ENCODE measurements at regions not wholly inside any gene's neighbourhood (a gene's known extent, or its start where the extent isn't known, plus 50 kb on each side); places are given as distances from the start of the nearest gene placed in this dataset.
A peak's percentile ranks its signal among the peaks of the same experiment; 100 is the strongest.
"Not testable (repeated sequence)": the region's sequence is repeated elsewhere in the genome, so short reads cannot be mapped to it uniquely, and the experiment has no call there.

GRCh38 chr2:129008881-129009554 lies 690.4 kb upstream of the HS6ST1 start:
- no peaks in the 10 kb centered on the region for H3K4me1 Mint-ChIP-seq
- no peak overlapping the region for H3K27ac Mint-ChIP-seq
- ATAC-seq, result no peak

GRCh38 chr2:129009555-129010146 lies 691.0 kb upstream of the HS6ST1 start:
- no peaks in the 10 kb centered on the region for H3K4me1 Mint-ChIP-seq
- peaks cover 3% of the 10 kb centered on the region for H3K9me3 Mint-ChIP-seq
- H3K27ac Mint-ChIP-seq, result no peak overlapping the region
- DNase-seq (ENCODE audit: low spot score in 2 of 2) (no peak), ATAC-seq (no peak)
- no peak overlapping the region for H3K4me3 Mint-ChIP-seq
- no peaks in the 10 kb centered on the region for H3K36me3 Mint-ChIP-seq

More at GRCh38 chr2:129008881-129009554, 690.4 kb upstream of the HS6ST1 start:
- no peak for DNase-seq (ENCODE audit: low spot score in 2 of 2)
- no peak overlapping the region for H3K4me3 Mint-ChIP-seq
- H3K9me3 Mint-ChIP-seq, result peaks cover 3% of the 10 kb centered on the region
- H3K36me3 Mint-ChIP-seq, result no peaks in the 10 kb centered on the region

GRCh38 chr2:129010262-129010661 lies 691.6 kb upstream of the HS6ST1 start:
- H3K27ac Mint-ChIP-seq, result no peak overlapping the region
- no peaks in the 10 kb centered on the region for H3K36me3 Mint-ChIP-seq
- DNase-seq (ENCODE audit: low spot score in 2 of 2) (no peak), ATAC-seq (no peak)
- H3K4me1 Mint-ChIP-seq, result no peaks in the 10 kb centered on the region
- H3K4me3 Mint-ChIP-seq, result no peak overlapping the region
- H3K9me3 Mint-ChIP-seq, result peaks cover 3% of the 10 kb centered on the region

- H3K27ac Mint-ChIP-seq, result no peak overlapping the region
- DNase-seq (ENCODE audit: low spot score in 2 of 2), result no peak
- H3K36me3 Mint-ChIP-seq, result no peaks in the 10 kb centered on the region
- H3K4me3 Mint-ChIP-seq, result no peak overlapping the region
- peak; percentile 46 for ATAC-seq
- H3K4me1 Mint-ChIP-seq, result no peaks in the 10 kb centered on the region
- H3K9me3 Mint-ChIP-seq, result peaks cover 3% of the 10 kb centered on the region
These were observed 692.9 kb upstream of the HS6ST1 start for GRCh38 chr2:129011466-129012061.

GRCh38 chr2:129014432-129014831 lies 695.8 kb upstream of the HS6ST1 start:
- no peak overlapping the region for H3K4me3 Mint-ChIP-seq
- DNase-seq (ENCODE audit: low spot score in 2 of 2) (no peak), ATAC-seq (no peak)

GRCh38 chr2:129015397-129016285 lies 697.0 kb upstream of the HS6ST1 start:
- Mint-ChIP-seq H3K36me3 (no peaks in the 10 kb centered on the region), H3K4me1 (no peaks in the 10 kb centered on the region), H3K9me3 (peaks cover 3% of the 10 kb centered on the region), H3K27ac (no peak overlapping the region), H3K4me3 (no peak overlapping the region)
- DNase-seq (ENCODE audit: low spot score in 2 of 2) (no peak), ATAC-seq (no peak)

More at GRCh38 chr2:129014432-129014831, 695.8 kb upstream of the HS6ST1 start:
- Mint-ChIP-seq H3K27ac (no peak overlapping the region), H3K9me3 (peaks cover 3% of the 10 kb centered on the region), H3K36me3 (no peaks in the 10 kb centered on the region), H3K4me1 (no peaks in the 10 kb centered on the region)

- no peaks in the 10 kb centered on the region for H3K9me3 Mint-ChIP-seq
- H3K4me3 Mint-ChIP-seq, result no peak overlapping the region
- no peak overlapping the region for H3K27ac Mint-ChIP-seq
- no peak for ATAC-seq
- no peaks in the 10 kb centered on the region for H3K4me1 Mint-ChIP-seq
- H3K36me3 Mint-ChIP-seq, result no peaks in the 10 kb centered on the region
- DNase-seq (ENCODE audit: low spot score in 2 of 2), result no peak
These were observed 698.3 kb upstream of the HS6ST1 start for GRCh38 chr2:129016972-129017371.

GRCh38 chr2:129024796-129025195 lies 706.1 kb upstream of the HS6ST1 start:
- Mint-ChIP-seq H3K4me3 (no peak overlapping the region), H3K4me1 (no peaks in the 10 kb centered on the region), H3K9me3 (peaks cover 6% of the 10 kb centered on the region), H3K27ac (no peak overlapping the region), H3K36me3 (no peaks in the 10 kb centered on the region)
- no peak for DNase-seq (ENCODE audit: low spot score in 2 of 2)
- ATAC-seq, result no peak

- H3K27ac Mint-ChIP-seq, result no peak overlapping the region
- DNase-seq (ENCODE audit: low spot score in 2 of 2) (no peak), ATAC-seq (no peak)
These were observed 717.3 kb upstream of the HS6ST1 start for GRCh38 chr2:129035992-129036391.

GRCh38 chr2:129043677-129044076 lies 725.0 kb upstream of the HS6ST1 start:
- H3K36me3 Mint-ChIP-seq; H3K4me1 Mint-ChIP-seq; H3K9me3 Mint-ChIP-seq; H3K4me3 Mint-ChIP-seq; ATAC-seq; DNase-seq (ENCODE audit: low spot score in 2 of 2); H3K27ac Mint-ChIP-seq: not testable (repeated sequence)

More at GRCh38 chr2:129035992-129036391, 717.3 kb upstream of the HS6ST1 start:
- Mint-ChIP-seq H3K4me3 (no peak overlapping the region), H3K9me3 (peaks cover 8% of the 10 kb centered on the region), H3K4me1 (no peaks in the 10 kb centered on the region), H3K36me3 (no peaks in the 10 kb centered on the region)

GRCh38 chr2:129046475-129046874 lies 727.8 kb upstream of the HS6ST1 start:
- H3K4me3 Mint-ChIP-seq; H3K36me3 Mint-ChIP-seq; H3K27ac Mint-ChIP-seq; H3K9me3 Mint-ChIP-seq; DNase-seq (ENCODE audit: low spot score in 2 of 2); ATAC-seq; H3K4me1 Mint-ChIP-seq: not testable (repeated sequence)

GRCh38 chr2:129050101-129050500 lies 731.4 kb upstream of the HS6ST1 start:
- Mint-ChIP-seq H3K9me3 (no peaks in the 10 kb centered on the region), H3K36me3 (no peaks in the 10 kb centered on the region), H3K27ac (no peak overlapping the region), H3K4me3 (no peak overlapping the region), H3K4me1 (no peaks in the 10 kb centered on the region)
- DNase-seq (ENCODE audit: low spot score in 2 of 2) (no peak), ATAC-seq (no peak)

GRCh38 chr2:129055242-129055641 lies 736.6 kb upstream of the HS6ST1 start:
- H3K4me3 Mint-ChIP-seq, result no peak overlapping the region
- ATAC-seq, result no peak
- H3K4me1 Mint-ChIP-seq, result no peaks in the 10 kb centered on the region
- H3K36me3 Mint-ChIP-seq, result no peaks in the 10 kb centered on the region
- H3K27ac Mint-ChIP-seq, result no peak overlapping the region
- no peaks in the 10 kb centered on the region for H3K9me3 Mint-ChIP-seq
- no peak for DNase-seq (ENCODE audit: low spot score in 2 of 2)

- ATAC-seq (no peak), DNase-seq (ENCODE audit: low spot score in 2 of 2) (no peak)
- Mint-ChIP-seq H3K4me3 (no peak overlapping the region), H3K36me3 (no peaks in the 10 kb centered on the region), H3K9me3 (no peaks in the 10 kb centered on the region), H3K4me1 (no peaks in the 10 kb centered on the region), H3K27ac (no peak overlapping the region)
These were observed 737.2 kb upstream of the HS6ST1 start for GRCh38 chr2:129055824-129056223.

- DNase-seq (ENCODE audit: low spot score in 2 of 2), result no peak
- ATAC-seq, result peak; percentile 20
- Mint-ChIP-seq H3K27ac (no peak overlapping the region), H3K36me3 (no peaks in the 10 kb centered on the region), H3K9me3 (no peaks in the 10 kb centered on the region), H3K4me3 (no peak overlapping the region), H3K4me1 (no peaks in the 10 kb centered on the region)
These were observed 737.8 kb upstream of the HS6ST1 start for GRCh38 chr2:129056309-129056958.

All from stimulated activated effector memory CD8-positive, alpha-beta T cell treated with anti-CD3 and anti-CD28 coated beads, Interleukin-12 subunit alpha, Interleukin-12 subunit beta, amount 100 ng/mL, for 72 hours (primary cell).